Large intestine (tissue), 3 donors: ENCODE measurements at regions not wholly inside any gene's neighbourhood (a gene's known extent, or its start where the extent isn't known, plus 50 kb on each side); places are given as distances from the start of the nearest gene placed in this dataset.

Experiments used
- DNase-seq, 2 donors: peaks; one replicate each; pipeline versions ENCODE4 v3.0.0 to v3.0.0-alpha.2; 2013
- H3K27ac ChIP-seq: one replicate; pipeline ENCODE4 v1.5.1; 2013; ENCODE audit warnings: low read length
- H3K27me3 ChIP-seq: 2 replicates; pipeline ENCODE4 v1.6.1; 2013; ENCODE audit warnings: low read length; ENCODE audit not compliant: control insufficient read depth, insufficient read depth
- H3K36me3 ChIP-seq: 2 replicates; pipeline ENCODE4 v1.6.1; 2013; ENCODE audit warnings: low read length; ENCODE audit not compliant: control insufficient read depth, insufficient read depth
- H3K4me1 ChIP-seq: one replicate; pipeline ENCODE4 v1.6.1; 2013; ENCODE audit warnings: low read length; ENCODE audit not compliant: control insufficient read depth, insufficient read depth
- H3K4me3 ChIP-seq: one replicate; pipeline ENCODE4 v1.5.1; 2013; ENCODE audit warnings: low read length
- H3K9me3 ChIP-seq: one replicate; pipeline ENCODE4 v1.6.1; 2013; ENCODE audit warnings: mild to moderate bottlenecking, low read depth, low read length, moderate library complexity; ENCODE audit not compliant: control insufficient read depth
- WGBS: methylation state at CpG from one replicate; pipeline ENCODE4 v1.1.5; 2013; ENCODE audit warnings: low lambda C conversion rate; ENCODE audit not compliant: insufficient coverage; 5-methylcytosine and 5-hydroxymethylcytosine counted together

- DNase-seq: no peak
- no CpG with 5 or more reads among the region's 4 CpGs for WGBS
- H3K36me3 ChIP-seq: no peaks in the 10 kb centered on the region
- no peak overlapping the region for H3K4me3 ChIP-seq
- H3K4me1 ChIP-seq: no peaks in the 10 kb centered on the region
- H3K9me3 ChIP-seq: no peaks in the 10 kb centered on the region
- no peaks in the 10 kb centered on the region for H3K27me3 ChIP-seq
- no peak overlapping the region for H3K27ac ChIP-seq
These were observed 143.5 kb downstream of the NXNL2 start for GRCh38 chr9:88678431-88678830.

GRCh38 chr9:88680041-88680440, 145.1 kb downstream of the NXNL2 start:
- no peaks in the 10 kb centered on the region for H3K36me3 ChIP-seq

GRCh38 chr9:88680505-88681160, 145.7 kb downstream of the NXNL2 start:
- no peaks in the 10 kb centered on the region for H3K36me3 ChIP-seq
- DNase-seq: no peak
- H3K27ac ChIP-seq: no peak overlapping the region
- no peaks in the 10 kb centered on the region for H3K27me3 ChIP-seq
- 100% methylated on average over 2 of the region's 8 CpGs for WGBS
- no peaks in the 10 kb centered on the region for H3K9me3 ChIP-seq
- H3K4me1 ChIP-seq: no peaks in the 10 kb centered on the region
- H3K4me3 ChIP-seq: no peak overlapping the region

More at GRCh38 chr9:88680041-88680440, 145.1 kb downstream of the NXNL2 start:
- Histone ChIP-seq H3K27me3 (no peaks in the 10 kb centered on the region), H3K27ac (no peak overlapping the region), H3K4me3 (no peak overlapping the region), H3K9me3 (no peaks in the 10 kb centered on the region), H3K4me1 (no peaks in the 10 kb centered on the region)
- WGBS: 100% methylated on average over 1 of the region's 5 CpGs
- no peak for DNase-seq

- Histone ChIP-seq H3K4me1 (no peaks in the 10 kb centered on the region), H3K9me3 (no peaks in the 10 kb centered on the region), H3K36me3 (no peaks in the 10 kb centered on the region), H3K27me3 (no peaks in the 10 kb centered on the region), H3K4me3 (no peak overlapping the region), H3K27ac (no peak overlapping the region)
- peak; percentile 27 to 55 for DNase-seq
- WGBS: no CpG with 5 or more reads among the region's 8 CpGs
These were observed 146.5 kb downstream of the NXNL2 start for GRCh38 chr9:88681434-88681833.

- DNase-seq: no peak
- H3K4me1 ChIP-seq: no peaks in the 10 kb centered on the region
- H3K36me3 ChIP-seq: no peaks in the 10 kb centered on the region
- no peaks in the 10 kb centered on the region for H3K9me3 ChIP-seq
- H3K27me3 ChIP-seq: no peaks in the 10 kb centered on the region
- no CpG with 5 or more reads among the region's 12 CpGs for WGBS
- no peak overlapping the region for H3K27ac ChIP-seq
- H3K4me3 ChIP-seq: no peak overlapping the region
These were observed 147.5 kb downstream of the NXNL2 start for GRCh38 chr9:88682431-88682831.

GRCh38 chr9:88684046-88684445, 149.1 kb downstream of the NXNL2 start:
- no CpG with 5 or more reads among the region's 8 CpGs for WGBS
- H3K9me3 ChIP-seq: no peaks in the 10 kb centered on the region
- no peak for DNase-seq
- H3K4me3 ChIP-seq: no peak overlapping the region
- no peaks in the 10 kb centered on the region for H3K27me3 ChIP-seq
- no peak overlapping the region for H3K27ac ChIP-seq
- H3K4me1 ChIP-seq: no peaks in the 10 kb centered on the region
- no peaks in the 10 kb centered on the region for H3K36me3 ChIP-seq

GRCh38 chr9:88684845-88685244, 149.9 kb downstream of the NXNL2 start:
- H3K27me3 ChIP-seq: no peaks in the 10 kb centered on the region
- no peaks in the 10 kb centered on the region for H3K9me3 ChIP-seq
- no peak overlapping the region for H3K27ac ChIP-seq
- WGBS: 100% methylated on average over 1 of the region's 10 CpGs
- no peak for DNase-seq
- no peaks in the 10 kb centered on the region for H3K4me1 ChIP-seq
- H3K36me3 ChIP-seq: no peaks in the 10 kb centered on the region
- H3K4me3 ChIP-seq: no peak overlapping the region

GRCh38 chr9:88685966-88686365, 151.0 kb downstream of the NXNL2 start:
- DNase-seq: no peak
- Histone ChIP-seq H3K4me3 (no peak overlapping the region), H3K4me1 (no peaks in the 10 kb centered on the region), H3K27me3 (no peaks in the 10 kb centered on the region), H3K9me3 (no peaks in the 10 kb centered on the region), H3K36me3 (no peaks in the 10 kb centered on the region), H3K27ac (no peak overlapping the region)
- no CpG with 5 or more reads among the region's 22 CpGs for WGBS

GRCh38 chr9:88689509-88690298, 154.7 kb downstream of the NXNL2 start:
- no peaks in the 10 kb centered on the region for H3K9me3 ChIP-seq
- peaks cover 3% of the 10 kb centered on the region for H3K27me3 ChIP-seq
- no peaks in the 10 kb centered on the region for H3K4me1 ChIP-seq
- WGBS: 95% methylated on average over 5 of the region's 6 CpGs
- DNase-seq: no peak
- no peak overlapping the region for H3K4me3 ChIP-seq
- no peak overlapping the region for H3K27ac ChIP-seq
- no peaks in the 10 kb centered on the region for H3K36me3 ChIP-seq

- Histone ChIP-seq H3K27me3 (peaks cover 3% of the 10 kb centered on the region), H3K9me3 (no peaks in the 10 kb centered on the region), H3K4me3 (no peak overlapping the region), H3K27ac (no peak overlapping the region), H3K4me1 (no peaks in the 10 kb centered on the region), H3K36me3 (no peaks in the 10 kb centered on the region)
- no CpG with 5 or more reads among the region's 3 CpGs for WGBS
- no peak for DNase-seq
These were observed 155.7 kb downstream of the NXNL2 start for GRCh38 chr9:88690628-88691027.
